GM21390 (cell line): ENCODE measurements at regions not wholly inside any gene's neighbourhood (a gene's known extent, or its start where the extent isn't known, plus 50 kb on each side); places are given as distances from the start of the nearest gene placed in this dataset.
"Not testable (repeated sequence)": the region's sequence is repeated elsewhere in the genome, so short reads cannot be mapped to it uniquely, and the experiment has no call there.

Source experiments
- ATAC-seq: cut with Tn5 transposase; IDR thresholded peaks from one replicate; pipeline ENCODE4 v1.9.1; 2021; ENCODE audit not compliant: unreplicated experiment

DNA sequence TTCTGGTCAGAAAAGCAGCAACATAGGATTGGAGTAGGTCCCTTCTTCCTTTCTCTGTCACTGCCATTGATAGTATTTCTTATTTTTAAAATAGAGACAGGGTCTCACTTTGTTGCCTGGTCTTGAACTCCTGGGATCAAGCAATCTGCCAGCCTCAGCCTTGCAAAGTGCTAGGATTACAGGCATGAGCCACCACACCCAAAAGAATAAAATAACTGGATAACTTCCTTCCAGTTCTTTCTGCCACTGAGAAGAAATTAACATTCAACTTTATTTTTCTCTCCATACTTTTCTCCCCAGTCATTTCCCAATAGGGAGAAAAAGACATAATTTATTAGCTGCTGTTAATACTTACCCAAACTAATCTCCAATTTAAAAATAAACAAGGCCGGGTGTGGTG, 91.9 kb upstream of the MED13 start:
- ATAC-seq: no peak

DNA sequence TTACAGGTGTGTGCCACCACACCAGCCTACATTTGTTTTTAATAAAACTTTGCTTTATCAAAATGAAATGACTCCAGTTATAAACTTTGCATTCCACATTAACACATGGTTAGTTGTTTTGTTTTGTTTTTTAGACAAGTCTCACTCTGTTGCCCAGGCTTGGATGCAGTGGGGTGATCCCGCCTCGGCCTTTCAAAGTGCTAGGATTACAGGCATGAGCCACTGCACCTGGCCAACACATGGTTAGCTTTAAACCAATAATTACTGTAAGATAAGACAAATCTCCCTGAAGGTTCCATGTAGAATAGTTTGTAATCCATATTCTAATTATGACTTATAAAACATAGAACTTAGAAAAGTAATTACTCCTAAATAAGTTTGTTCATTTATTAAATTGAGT, 89.8 kb upstream of the MED13 start:
- ATAC-seq: no peak

DNA sequence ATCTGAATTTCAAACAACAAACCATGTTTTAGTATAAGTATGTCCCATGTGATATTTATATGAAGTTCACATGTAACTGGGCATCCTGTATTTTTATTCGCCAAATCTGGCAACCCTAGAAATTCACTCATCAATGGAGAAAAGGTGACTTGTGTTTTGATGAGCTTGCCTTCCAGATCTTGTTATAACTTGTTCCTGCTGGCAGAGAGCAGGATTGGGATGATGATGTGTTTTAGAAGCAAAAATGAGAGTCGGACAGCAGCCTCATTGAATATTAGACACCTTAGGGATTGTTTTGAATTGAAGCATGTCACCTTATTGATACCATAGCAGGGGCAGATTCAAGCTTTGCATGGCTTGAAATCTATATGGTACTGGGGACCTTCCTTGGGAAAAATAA, 85.4 kb upstream of the MED13 start:
- ATAC-seq: no peak

DNA sequence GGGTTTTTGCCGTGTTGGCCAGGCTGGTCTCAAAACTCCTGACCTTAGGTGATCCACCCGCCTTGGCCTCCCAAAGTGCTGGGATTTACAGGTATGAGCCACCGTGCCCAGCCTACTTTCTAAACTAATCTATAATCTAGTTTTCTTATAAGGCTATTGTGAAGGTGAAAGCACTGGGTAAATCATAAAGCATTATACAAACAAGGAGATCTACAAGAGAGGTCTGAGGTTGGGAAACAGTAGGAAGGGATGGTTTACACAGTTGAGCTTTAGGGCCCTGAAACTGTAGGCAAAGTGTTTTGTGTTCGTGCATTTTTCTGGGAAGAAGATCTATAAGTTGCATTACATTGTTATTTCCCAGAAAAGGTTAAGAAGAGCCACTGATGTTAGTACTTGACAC, 84.9 kb upstream of the MED13 start:
- no peak for ATAC-seq

DNA sequence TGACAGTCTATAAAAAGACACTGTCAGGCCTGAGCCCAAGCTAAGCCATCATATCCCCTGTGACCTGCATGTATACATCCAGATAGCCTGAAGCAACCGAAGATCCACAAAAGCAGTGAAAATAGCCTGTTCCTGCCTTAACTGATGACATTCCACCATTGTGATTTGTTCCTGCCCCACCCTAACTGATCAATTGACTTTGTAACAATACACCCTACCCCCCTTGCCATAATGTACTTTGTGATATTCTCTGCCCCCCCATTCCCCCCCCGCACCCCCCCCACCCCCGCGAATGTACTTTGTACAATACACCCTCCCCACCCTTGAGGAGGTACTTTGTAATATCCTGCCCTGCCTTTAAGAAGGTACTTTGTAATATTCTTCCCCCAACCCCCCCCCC, 82.2 kb upstream of the MED13 start:
- no peak for ATAC-seq

DNA sequence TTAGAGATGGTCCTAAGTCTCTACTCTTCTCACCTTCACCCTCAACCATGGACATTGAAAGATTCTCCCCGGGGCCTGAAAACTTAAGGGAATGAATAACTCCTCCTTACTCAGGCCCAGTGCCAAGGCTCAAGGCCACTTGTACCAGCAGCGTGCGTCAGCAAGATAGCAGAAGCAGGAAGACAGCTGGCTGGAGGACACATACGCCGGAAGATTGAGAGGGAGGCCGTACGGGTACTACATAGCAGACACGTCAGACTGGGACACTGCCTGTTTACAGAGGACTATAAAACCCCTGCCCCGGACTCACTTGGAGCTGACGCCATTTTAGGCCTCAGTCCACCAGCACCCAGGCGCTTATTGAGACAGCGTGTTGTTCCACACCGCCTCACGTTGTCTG, 75.8 kb upstream of the MED13 start:
- ATAC-seq: no peak

DNA sequence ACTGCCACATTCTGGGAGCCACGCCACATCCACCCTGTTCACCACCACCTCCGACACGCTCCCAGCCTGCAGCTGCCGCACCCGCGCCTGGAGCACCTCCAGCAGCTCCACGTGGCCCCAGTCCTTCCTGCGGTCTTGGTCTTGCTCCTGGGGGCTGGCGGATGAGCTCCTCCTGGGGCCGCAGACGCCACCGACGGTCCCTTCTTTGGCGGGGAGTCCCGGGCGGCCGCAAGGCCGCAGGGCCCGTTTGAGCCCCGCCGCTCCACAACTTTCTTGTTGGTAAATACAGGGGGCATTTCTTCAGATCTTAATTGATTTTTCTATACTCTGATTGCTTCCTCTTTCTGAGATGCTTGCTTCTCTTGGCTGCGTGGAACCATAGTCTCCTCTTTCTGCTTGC, 75.3 kb upstream of the MED13 start:
- no peak for ATAC-seq

DNA sequence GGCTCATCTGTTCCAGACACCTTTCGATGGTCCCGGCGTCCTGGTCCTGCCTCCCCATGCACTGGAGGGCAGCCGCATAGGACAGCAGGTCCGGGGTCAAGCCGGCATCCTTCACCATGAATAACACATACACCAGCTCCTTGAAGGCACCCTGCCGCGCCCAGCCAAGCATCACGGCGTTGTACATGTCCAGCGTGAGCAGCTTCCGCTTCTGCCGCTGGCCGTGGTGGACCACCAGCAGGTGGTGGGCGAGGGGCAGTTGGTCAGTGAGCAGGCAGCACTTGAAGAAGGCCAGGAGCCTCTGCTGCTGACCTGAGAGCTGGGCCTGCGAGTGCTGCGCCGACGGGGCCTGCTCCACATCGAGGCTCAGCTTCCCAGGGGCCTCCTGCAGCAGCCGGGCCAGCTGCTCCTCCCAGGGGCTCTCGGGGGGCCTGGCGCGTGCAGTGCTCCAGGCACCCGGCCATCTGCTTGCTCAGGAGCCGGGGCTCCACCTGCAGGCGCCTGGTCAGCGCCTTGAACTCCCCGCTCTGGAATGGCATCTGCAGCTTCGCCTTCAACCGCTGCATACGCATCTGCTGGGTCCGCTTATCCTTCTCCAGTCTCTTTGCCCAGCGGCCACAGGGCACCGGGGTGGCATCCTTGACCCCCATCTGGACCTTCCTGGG, 74.7 kb upstream of the MED13 start:
- not testable (repeated sequence) for ATAC-seq

DNA sequence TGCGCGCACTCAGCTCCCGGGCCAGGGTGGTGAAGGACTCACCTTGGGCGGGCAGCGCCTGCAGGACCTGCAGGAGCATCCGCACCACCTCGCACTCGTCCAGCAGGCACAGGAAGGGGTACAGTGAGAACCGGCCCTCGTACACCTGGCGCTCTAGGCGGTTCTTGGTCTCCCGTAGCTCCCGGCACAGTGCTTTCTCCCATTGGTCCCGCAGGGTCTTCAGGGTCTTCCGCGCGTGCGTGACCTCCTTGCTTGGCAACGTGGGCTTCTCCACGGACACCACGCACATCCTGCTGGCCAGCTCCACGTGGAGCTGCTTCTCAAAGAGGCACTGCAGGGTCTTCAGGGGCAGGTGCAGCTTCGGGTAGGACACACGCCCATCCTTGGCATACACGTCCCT, 74.1 kb upstream of the MED13 start:
- no peak for ATAC-seq

DNA sequence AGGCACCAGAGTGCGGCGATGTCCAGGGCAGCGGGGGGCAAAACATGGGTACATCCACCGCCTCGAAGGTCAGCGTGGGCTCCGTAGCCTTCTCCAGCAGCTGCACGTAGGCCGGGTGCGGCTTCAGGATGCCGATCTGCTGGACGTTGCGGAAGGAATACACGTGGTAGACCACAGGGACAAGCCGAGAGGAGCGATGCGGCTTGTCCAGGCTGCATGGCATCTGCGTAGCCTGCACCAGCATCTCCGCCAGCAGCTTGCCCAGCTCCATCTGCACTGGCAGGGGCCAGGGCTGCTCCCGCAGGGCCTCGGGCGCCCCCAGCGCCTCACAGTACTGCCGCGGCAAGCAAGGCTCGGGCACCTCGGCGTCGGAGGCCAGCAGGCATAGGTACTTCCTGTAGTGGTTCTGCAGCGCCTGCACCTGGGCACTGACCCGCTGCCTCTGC, 73.6 kb upstream of the MED13 start:
- ATAC-seq: not testable (repeated sequence)

DNA sequence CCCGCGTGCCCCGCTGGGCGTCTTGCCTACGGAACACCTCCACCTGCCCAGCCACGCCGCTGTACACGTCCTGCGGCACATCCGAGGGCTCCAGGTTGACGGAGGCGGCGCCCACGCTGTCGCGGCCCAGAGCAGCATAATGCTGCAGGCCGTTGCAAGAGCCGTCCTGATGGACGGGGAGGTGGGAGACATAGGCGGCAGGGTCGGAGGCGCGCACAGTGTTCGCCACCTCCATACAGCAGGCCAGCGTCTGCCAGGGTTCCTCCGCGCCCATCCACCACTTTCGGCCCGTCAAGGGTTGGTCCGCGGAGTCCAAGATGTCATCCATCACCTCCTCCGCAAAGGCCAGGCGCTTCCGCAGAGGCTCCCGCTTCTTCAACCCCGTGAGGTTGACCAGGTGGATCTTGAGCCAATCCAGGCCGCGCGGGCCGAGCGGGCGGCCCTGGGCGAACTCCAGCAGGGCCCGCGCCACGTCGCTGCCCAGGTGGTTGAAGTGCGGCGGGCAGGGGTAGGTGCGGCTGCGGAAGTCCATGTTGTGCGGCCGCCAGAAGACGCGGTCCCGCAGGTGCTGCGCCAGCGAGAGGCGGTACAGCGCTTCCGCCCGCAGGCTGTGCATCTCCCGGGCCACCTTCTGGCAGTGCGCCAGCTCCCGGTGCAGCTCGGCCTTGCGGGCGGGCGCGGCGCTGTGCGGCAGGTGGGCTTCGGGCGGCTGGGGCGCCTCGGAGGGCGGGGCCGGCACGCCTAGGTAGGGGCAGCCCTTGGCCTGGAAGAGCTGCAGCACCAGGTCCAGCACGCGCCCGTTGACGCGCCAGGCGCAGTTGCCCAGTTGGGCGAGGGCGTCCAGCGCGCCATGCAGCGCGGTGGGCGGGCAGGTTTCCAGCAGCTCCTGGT, 72.9 kb upstream of the MED13 start:
- ATAC-seq: not testable (repeated sequence)

DNA sequence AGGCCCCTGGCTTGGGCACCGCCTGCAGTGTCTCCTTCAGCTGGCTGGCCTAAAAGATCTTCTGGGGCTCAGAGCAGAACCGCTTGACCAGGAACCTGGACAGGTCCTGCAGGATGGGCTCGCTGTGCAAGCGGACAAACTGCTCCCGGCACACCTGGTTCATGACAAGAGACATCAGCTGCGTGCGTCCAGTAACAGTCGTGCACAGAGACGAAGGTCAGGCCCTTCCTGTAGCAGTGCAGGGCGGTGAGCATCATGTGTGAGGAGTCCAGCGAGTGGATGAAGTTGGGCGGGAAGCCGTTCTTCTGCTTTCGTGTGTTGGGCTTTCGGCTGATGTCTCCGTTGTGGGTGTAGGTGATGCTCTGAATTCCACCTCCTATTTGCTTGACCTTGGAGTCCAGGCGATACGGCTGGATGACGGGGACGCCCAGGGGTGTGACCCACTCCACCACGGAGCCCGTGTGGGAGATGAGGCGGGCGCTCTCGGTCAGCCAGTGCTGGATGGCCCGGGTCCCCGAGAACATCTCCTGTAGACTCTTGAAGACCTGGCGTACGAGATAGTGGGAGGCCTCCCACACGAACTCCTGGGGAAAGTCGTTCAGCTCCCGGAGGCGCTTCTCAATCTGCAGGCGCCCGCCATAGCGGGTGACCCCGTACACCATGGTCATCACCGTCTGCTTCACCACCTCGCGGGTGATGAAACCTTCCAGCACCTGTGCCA, 72.1 kb upstream of the MED13 start:
- not testable (repeated sequence) for ATAC-seq

DNA sequence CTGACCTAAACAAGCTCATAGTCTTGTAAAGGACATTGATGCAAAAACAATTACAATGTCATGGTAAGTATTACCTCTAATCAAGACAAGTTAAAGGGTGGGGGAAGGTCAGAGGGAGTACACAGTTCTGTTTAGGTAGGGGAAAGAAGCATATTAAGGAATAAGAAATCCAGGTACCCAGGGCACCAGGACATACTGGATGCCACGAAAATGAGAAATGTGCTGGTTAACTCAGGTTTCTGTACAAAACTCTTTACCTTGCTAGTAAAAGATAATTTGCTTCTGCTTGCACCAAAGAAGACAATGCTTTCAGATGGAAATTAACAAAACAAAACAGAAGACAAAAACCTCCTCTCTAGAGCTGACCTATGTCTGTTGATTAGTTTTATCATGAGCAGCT, 70.7 kb upstream of the MED13 start:
- ATAC-seq: no peak

DNA sequence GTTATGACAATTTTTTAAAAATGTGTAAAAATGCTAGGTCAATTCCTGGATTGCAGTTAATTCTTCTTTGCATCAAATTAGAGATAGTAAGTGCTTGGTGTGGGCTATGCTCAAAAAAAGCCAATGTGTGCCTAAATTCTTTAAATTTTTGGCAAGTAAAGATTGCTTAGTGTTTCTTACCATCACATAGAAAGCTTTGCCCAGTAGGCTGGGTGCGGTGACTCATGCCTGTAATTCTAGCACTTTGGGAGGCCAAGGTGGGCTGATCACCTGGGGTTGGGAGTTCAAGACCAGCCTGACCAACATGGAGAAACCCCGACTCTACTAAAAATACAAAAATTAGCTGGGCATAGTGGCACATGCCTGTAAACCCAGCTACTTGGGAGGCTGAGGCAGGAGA, 70.0 kb upstream of the MED13 start:
- ATAC-seq: not testable (repeated sequence)

DNA sequence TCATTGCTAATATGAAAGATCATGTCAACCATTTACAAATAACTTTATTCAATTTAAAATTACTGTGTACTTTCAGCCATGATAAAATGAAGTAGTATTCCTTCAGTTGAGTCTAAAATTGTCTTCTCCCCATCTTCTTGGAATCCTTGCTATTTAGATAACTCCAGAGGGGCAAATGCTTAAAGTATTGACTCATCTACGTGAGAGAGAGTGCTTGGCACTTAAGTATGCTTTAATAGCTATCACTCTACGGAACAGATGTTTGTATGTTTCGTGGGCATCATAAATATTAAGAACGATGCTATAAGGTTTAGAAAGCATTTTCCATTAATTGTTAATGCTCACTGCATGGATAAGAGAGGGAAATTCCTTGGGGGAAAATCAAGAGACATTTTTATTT, 69.3 kb upstream of the MED13 start:
- ATAC-seq: no peak

DNA sequence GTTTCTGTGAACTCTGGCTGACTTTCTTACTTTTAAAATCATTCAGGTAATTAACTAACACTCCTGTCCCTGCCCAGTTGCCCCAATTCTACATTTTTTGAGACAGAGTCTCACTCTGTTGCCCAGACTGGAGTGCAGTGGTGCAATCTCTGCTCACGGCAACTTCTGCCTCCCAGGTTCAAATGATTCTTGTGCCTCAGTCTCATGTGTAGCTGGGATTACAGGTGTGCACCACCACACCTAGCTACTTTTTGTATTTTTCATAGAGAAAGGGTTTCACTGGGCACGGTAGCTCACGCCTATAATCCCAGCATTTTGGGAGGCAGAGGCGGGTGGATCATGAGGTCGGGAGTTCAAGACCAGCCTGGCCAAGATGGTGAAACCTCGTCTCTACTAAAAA, 66.2 kb upstream of the MED13 start:
- ATAC-seq: not testable (repeated sequence)

DNA sequence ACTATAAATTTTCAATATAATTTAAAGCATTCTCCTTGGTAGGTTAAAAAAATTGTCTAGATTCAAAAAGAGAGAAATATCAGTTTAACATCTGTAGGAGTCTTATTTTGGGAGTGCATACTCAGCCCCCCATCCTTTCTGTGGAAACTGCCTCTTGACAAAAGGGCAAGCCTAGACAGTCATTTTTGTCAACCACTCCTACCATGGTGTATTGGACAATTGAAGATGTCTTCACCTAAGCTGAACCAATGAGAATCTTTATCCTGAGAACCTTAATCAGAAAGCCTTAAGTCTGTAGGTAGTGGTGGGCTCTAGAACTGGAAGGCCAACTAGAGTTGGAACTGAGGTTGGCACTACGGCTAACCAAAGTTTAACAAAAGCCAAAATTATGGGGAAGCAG, 65.7 kb upstream of the MED13 start:
- no peak for ATAC-seq

DNA sequence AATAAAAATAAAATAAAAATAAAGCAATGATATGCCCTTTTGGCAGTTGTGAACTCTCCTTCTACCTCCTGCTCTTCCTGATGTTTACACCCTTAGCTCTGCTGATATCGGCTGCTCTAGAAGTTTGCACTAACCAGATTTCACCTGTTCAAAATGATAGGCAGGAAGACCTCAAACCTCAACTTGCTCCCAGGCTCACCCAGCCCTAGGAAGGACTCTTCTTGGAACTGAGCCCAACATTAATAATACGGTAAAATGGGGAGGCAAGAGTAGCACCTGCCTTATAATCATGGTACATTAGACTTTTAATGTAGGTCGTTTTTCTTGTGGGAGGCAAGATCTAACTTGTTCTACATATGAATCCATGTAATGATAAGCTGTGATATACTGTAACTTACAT, 61.2 kb upstream of the MED13 start:
- no peak for ATAC-seq

DNA sequence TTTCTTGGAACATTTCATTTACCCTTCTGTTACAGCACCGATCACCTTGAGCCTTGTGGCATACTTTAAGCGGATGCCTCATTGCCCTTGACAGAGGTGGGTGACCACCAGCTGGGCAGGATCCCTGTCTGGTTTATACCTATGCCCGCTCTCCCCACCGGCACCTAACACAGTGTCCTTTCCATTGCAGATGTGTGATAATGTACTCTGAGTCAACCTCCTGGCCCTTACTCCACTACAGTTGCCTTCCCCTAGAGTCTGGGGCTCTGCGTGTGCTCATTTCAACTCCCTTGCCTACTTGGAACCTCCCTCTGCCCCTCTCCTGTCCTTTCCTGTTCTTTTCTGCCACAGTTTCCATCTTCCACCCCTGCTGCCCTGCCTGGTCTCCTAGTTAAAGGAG, 60.2 kb upstream of the MED13 start:
- no peak for ATAC-seq

DNA sequence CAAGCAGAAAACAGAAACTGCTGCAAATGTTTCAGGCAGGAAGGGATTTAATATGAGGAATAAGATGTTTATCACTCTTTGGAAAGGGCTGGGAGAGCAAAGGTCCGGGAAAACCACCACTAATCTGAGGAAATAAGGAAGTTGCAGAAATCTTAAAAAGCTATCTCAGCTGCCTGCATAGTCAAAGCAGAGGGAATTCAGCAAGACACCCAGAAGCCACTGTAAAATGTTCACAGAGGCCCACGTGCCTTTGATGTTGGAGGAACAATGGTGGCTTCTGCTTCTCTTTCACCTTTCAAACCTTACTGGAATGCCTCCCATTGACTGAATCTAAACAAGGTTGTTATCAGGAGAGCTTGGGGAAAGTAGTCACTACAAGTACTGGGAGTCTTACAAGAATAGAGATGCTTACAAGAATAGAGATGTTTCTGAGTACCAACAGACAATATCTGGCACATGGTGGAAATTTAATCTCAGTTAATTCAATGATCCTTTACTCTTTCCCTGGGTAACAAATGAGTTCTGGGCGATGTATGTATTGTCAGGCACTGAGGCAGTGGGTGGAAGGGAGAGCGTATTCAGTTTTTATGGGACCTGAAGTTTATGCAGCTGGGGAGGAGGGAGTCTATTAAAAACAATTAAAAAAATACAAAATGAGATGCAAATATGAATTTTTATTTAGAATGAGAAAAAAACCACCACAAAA, 56.1 kb upstream of the MED13 start:
- no peak for ATAC-seq

DNA sequence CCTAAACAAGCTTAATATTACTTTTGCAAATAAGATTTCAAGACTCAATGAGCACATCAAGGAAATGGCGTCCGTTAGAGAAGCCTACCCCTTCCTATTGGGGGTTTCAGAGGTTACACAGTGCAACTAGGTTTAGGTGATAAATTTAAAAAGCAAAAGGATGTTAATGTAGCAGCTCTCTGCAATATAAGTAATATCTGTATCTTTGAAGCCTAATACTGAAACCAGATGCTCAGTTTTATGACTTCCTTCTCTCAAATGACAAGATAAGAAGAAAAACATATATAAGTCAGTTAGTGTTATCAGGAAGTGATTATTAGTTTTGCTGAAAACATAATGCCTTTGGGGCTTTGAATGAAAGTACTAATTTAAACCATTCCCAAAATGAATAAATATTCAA, 54.3 kb upstream of the MED13 start:
- peak; percentile 91 for ATAC-seq
